T47D (cell line): ENCODE measurements at regions not wholly inside any gene's neighbourhood (a gene's known extent, or its start where the extent isn't known, plus 50 kb on each side); places are given as distances from the start of the nearest gene placed in this dataset.

Source experiments
- DNase-seq, 2 experiments: peaks; one replicate each; pipeline versions ENCODE4 v3.0.0 to v3.0.0-alpha.2; 2011 to 2012; ENCODE audit warnings: low read depth in 1 of 2, low spot score in 1 of 2
- JUND ChIP-seq: IDR thresholded peaks from 2 replicates; pipeline ENCODE4 v1.6.1; 2012; ENCODE audit warnings: low read depth
- in situ Hi-C: cut with HindIII; loops from 2 replicates; pipeline ENCODE4 v1.10.0; 2016; ENCODE audit warnings: low sequenced_read_pairs, low pct_unique_long_range_greater_than_20kb

GRCh38 chr11:119957951-119958350 is 180.0 kb downstream of the TRIM29 start:
- no peak for DNase-seq
- in situ Hi-C loops, result no loop called here
- no peak for TF ChIP-seq JUND

GRCh38 chr11:119952441-119952840 is 185.5 kb downstream of the TRIM29 start:
- DNase-seq, result no peak

GRCh38 chr11:119943298-119943655 is 194.6 kb downstream of the TRIM29 start:
- in situ Hi-C loops, result no loop called here
- DNase-seq, result no peak
- TF ChIP-seq JUND, result no peak

More at GRCh38 chr11:119952441-119952840, 185.5 kb downstream of the TRIM29 start:
- in situ Hi-C loops, result no loop called here
- no peak for TF ChIP-seq JUND

GRCh38 chr11:119942583-119943297 is 195.2 kb downstream of the TRIM29 start:
- DNase-seq, result no peak
- no peak for TF ChIP-seq JUND
- in situ Hi-C loops, result no loop called here

GRCh38 chr11:119941636-119942411 is 196.1 kb downstream of the TRIM29 start:
- no peak for DNase-seq
- TF ChIP-seq JUND, result no peak
- in situ Hi-C loops, result no loop called here

- no peak for DNase-seq
Measured at GRCh38 chr11:119941171-119941570, 196.7 kb downstream of the TRIM29 start.

GRCh38 chr11:119940401-119940976 is 197.4 kb downstream of the TRIM29 start:
- in situ Hi-C loops, result no loop called here
- no peak for TF ChIP-seq JUND
- no peak for DNase-seq

More at GRCh38 chr11:119941171-119941570, 196.7 kb downstream of the TRIM29 start:
- in situ Hi-C loops, result no loop called here
- TF ChIP-seq JUND, result no peak

GRCh38 chr11:119937412-119937811 is 200.5 kb downstream of the TRIM29 start:
- DNase-seq, result no peak
- in situ Hi-C loops, result no loop called here
- TF ChIP-seq JUND, result no peak

GRCh38 chr11:119936426-119936825 is 201.5 kb downstream of the TRIM29 start:
- in situ Hi-C loops, result no loop called here
- no peak for TF ChIP-seq JUND
- DNase-seq, result no peak

- no peak for DNase-seq
- TF ChIP-seq JUND, result no peak
- in situ Hi-C loops, result no loop called here
Measured at GRCh38 chr11:119935349-119935925, 202.5 kb downstream of the TRIM29 start.

- no peak for TF ChIP-seq JUND
- in situ Hi-C loops, result no loop called here
- DNase-seq, result no peak
Measured at GRCh38 chr11:119934866-119935265, 203.0 kb downstream of the TRIM29 start.

- no peak for DNase-seq
- TF ChIP-seq JUND, result no peak
- in situ Hi-C loops, result no loop called here
Measured at GRCh38 chr11:119934267-119934666, 203.6 kb downstream of the TRIM29 start.

GRCh38 chr11:119933584-119933983 is 204.3 kb downstream of the TRIM29 start:
- in situ Hi-C loops, result no loop called here
- DNase-seq, result no peak
- no peak for TF ChIP-seq JUND
